ENCODE measurements at regions not wholly inside any gene's neighbourhood (a gene's known extent, or its start where the extent isn't known, plus 50 kb on each side); places are given as distances from the start of the nearest gene placed in this dataset.

- 0% methylated on average over 3 of the region's 3 CpGs for WGBS (ENCODE audit: insufficient coverage, low coverage, missing lambda C conversion rate)
- H3K27ac ChIP-seq (ENCODE audit: extremely low read depth, low read depth, low read length): no peak overlapping the region
- no peaks in the 10 kb centered on the region for H3K79me2 ChIP-seq (ENCODE audit: control insufficient read depth, insufficient read depth, low read length)
- intact Hi-C loops (cut with micrococcal nuclease): no loop called here
- no peaks in the 10 kb centered on the region for H3K4me1 ChIP-seq (replicated peaks in 1 of 2; ENCODE audit: control insufficient read depth in 2 of 2, insufficient read depth in 2 of 2, low read length in 2 of 2)
- H3K36me3 ChIP-seq (ENCODE audit: control insufficient read depth, insufficient read depth, low read length): no peaks in the 10 kb centered on the region
- in situ Hi-C loops (cut with MboI): no loop called here
- H3K4me2 ChIP-seq (ENCODE audit: insufficient read depth, low read length): no peak overlapping the region
- H2AFZ ChIP-seq (ENCODE audit: low read depth, low read length): no peak overlapping the region
- no peaks in the 10 kb centered on the region for H3K9me3 ChIP-seq (replicated peaks; ENCODE audit: control insufficient read depth, insufficient read depth, low read depth, low read length)
- ChIA-PET CTCF (ENCODE audit: low intra/inter-chr PET ratio) (no interaction called here), POLR2A (no interaction called here)
- H3K27me3 ChIP-seq (ENCODE audit: control insufficient read depth in 2 of 2, insufficient read depth in 2 of 2, low read length in 2 of 2): no peaks in the 10 kb centered on the region
- no peak overlapping the region for H3K9ac ChIP-seq (ENCODE audit: insufficient read depth in 1 of 2, low read depth in 2 of 2, low read length in 2 of 2)
- TF ChIP-seq CBX3 (IDR thresholded peaks at IDR 0.05; ENCODE audit: borderline replicate concordance in 1 of 2, low read length in 2 of 2): peak in 1 of 2 experiments; percentile 55; a peak in 1 of 3 replicates
- TF ChIP-seq ZNF766 (CRISPR knock-in tag; conservative IDR thresholded peaks at IDR 0.05): peak; percentile 99
- TF ChIP-seq ETS2 (tag; IDR thresholded peaks at IDR 0.05; ENCODE audit: borderline replicate concordance, poor library complexity, severe bottlenecking): no peak
- no peak for TF ChIP-seq GTF2E2 (tag; IDR thresholded peaks at IDR 0.05)
- no peak for TF ChIP-seq ETS1 (conservative IDR thresholded peaks at IDR 0.05; ENCODE audit: control insufficient read depth, low read depth, low read length)
- TF ChIP-seq CBX2 (IDR thresholded peaks at IDR 0.05; ENCODE audit: insufficient read depth, low read length, poor library complexity, severe bottlenecking): no peak
- TF ChIP-seq CBX5 (IDR thresholded peaks at IDR 0.05; ENCODE audit: borderline replicate concordance, low read depth): peak; percentile 40; the same call in 1 of the 2 replicates
- FAIRE-seq (no peak), ATAC-seq (no peak), DNase-seq (ENCODE audit: extremely low read depth in 1 of 4, low spot score in 3 of 4) (no peak)
- H3K9me1 ChIP-seq (ENCODE audit: control insufficient read depth, insufficient read depth, low read length): no peaks in the 10 kb centered on the region
- H4K20me1 ChIP-seq (replicated peaks; ENCODE audit: control insufficient read depth, insufficient read depth, low read length): no peaks in the 10 kb centered on the region
- no peak overlapping the region for H3K4me3 ChIP-seq
- no TSS peak for BruUV-seq (replicated peaks)
These were observed 301.0 kb upstream of the POU3F1 start for GRCh38 chr1:38347446-38348175.

Data from K562 (cell line).